ENCODE measurements at regions not wholly inside any gene's neighbourhood (a gene's known extent, or its start where the extent isn't known, plus 50 kb on each side); places are given as distances from the start of the nearest gene placed in this dataset.

- DNase-seq = no peak
These were observed 519.4 kb downstream of the TDRD15 start for GRCh38 chr2:21643180-21643579.

GRCh38 chr2:21644266-21644665 is 520.5 kb downstream of the TDRD15 start:
- DNase-seq = no peak

- DNase-seq = peak; percentile 17
These were observed 522.6 kb downstream of the TDRD15 start for GRCh38 chr2:21646345-21646744.

GRCh38 chr2:21650569-21650968 is 526.8 kb downstream of the TDRD15 start:
- no peak for DNase-seq

- no peak for DNase-seq
These were observed 531.4 kb downstream of the TDRD15 start for GRCh38 chr2:21655136-21655535.

- no peak for DNase-seq
These were observed 532.7 kb downstream of the TDRD15 start for GRCh38 chr2:21656330-21657075.

GRCh38 chr2:21657445-21657844 is 533.7 kb downstream of the TDRD15 start:
- DNase-seq = no peak

- DNase-seq = no peak
These were observed 534.5 kb downstream of the TDRD15 start for GRCh38 chr2:21658269-21658668.

- DNase-seq = peak; percentile 8
These were observed 535.2 kb downstream of the TDRD15 start for GRCh38 chr2:21658907-21659477.

GRCh38 chr2:21664083-21664482 is 540.3 kb downstream of the TDRD15 start:
- DNase-seq = no peak

GRCh38 chr2:21667638-21668037 is 543.9 kb downstream of the TDRD15 start:
- DNase-seq = no peak

- no peak for DNase-seq
These were observed 544.4 kb downstream of the TDRD15 start for GRCh38 chr2:21668078-21668710.

GRCh38 chr2:21676041-21676440 is 552.3 kb downstream of the TDRD15 start:
- no peak for DNase-seq

- DNase-seq = no peak
These were observed 552.9 kb downstream of the TDRD15 start for GRCh38 chr2:21676676-21677075.

GRCh38 chr2:21683838-21684237 is 560.1 kb downstream of the TDRD15 start:
- no peak for DNase-seq

- no peak for DNase-seq
These were observed 563.8 kb downstream of the TDRD15 start for GRCh38 chr2:21687589-21687988.

GRCh38 chr2:21690005-21690404 is 566.2 kb downstream of the TDRD15 start:
- no peak for DNase-seq

- DNase-seq = no peak
These were observed 569.3 kb downstream of the TDRD15 start for GRCh38 chr2:21693081-21693480.

GRCh38 chr2:21694079-21694878 is 570.5 kb downstream of the TDRD15 start:
- DNase-seq = no peak

GRCh38 chr2:21696900-21697299 is 573.1 kb downstream of the TDRD15 start:
- no peak for DNase-seq

- no peak for DNase-seq
These were observed 576.9 kb downstream of the TDRD15 start for GRCh38 chr2:21700644-21701043.

- DNase-seq = no peak
These were observed 586.3 kb downstream of the TDRD15 start for GRCh38 chr2:21710031-21710430.

- no peak for DNase-seq
These were observed 586.7 kb downstream of the TDRD15 start for GRCh38 chr2:21710496-21710895.

All from tongue (tissue), 1 donor.